8988T (cell line): ENCODE measurements at regions not wholly inside any gene's neighbourhood (a gene's known extent, or its start where the extent isn't known, plus 50 kb on each side); places are given as distances from the start of the nearest gene placed in this dataset.

ENCODE experiments used
- DNase-seq: peaks from one replicate; pipeline ENCODE4 v3.0.0; 2011

- DNase-seq: no peak
Observed at GRCh38 chr2:147709655-147710054, 135.2 kb upstream of the ACVR2A start.

- DNase-seq: no peak
Observed at GRCh38 chr2:147703171-147703570, 141.7 kb upstream of the ACVR2A start.

GRCh38 chr2:147698166-147698565 is 146.7 kb upstream of the ACVR2A start:
- DNase-seq: no peak

- DNase-seq: no peak
Observed at GRCh38 chr2:147696426-147696825, 148.4 kb upstream of the ACVR2A start.

- no peak for DNase-seq
Observed at GRCh38 chr2:147689220-147689909, 155.5 kb upstream of the ACVR2A start.

GRCh38 chr2:147688242-147688641 is 156.6 kb upstream of the ACVR2A start:
- DNase-seq: no peak

- DNase-seq: no peak
Observed at GRCh38 chr2:147686365-147686764, 158.5 kb upstream of the ACVR2A start.

- no peak for DNase-seq
Observed at GRCh38 chr2:147684903-147685302, 159.9 kb upstream of the ACVR2A start.

- DNase-seq: no peak
Observed at GRCh38 chr2:147683380-147683779, 161.4 kb upstream of the ACVR2A start.

- DNase-seq: no peak
Observed at GRCh38 chr2:147681093-147681492, 163.7 kb upstream of the ACVR2A start.

- DNase-seq: no peak
Observed at GRCh38 chr2:147679955-147680531, 164.8 kb upstream of the ACVR2A start.

GRCh38 chr2:147679191-147679954 is 165.5 kb upstream of the ACVR2A start:
- no peak for DNase-seq

GRCh38 chr2:147665105-147665504 is 179.7 kb upstream of the ACVR2A start:
- no peak for DNase-seq

GRCh38 chr2:147663962-147664361 is 180.9 kb upstream of the ACVR2A start:
- DNase-seq: no peak

GRCh38 chr2:147663153-147663961 is 181.5 kb upstream of the ACVR2A start:
- no peak for DNase-seq

- DNase-seq: no peak
Observed at GRCh38 chr2:147662221-147662620, 182.6 kb upstream of the ACVR2A start.

GRCh38 chr2:147660680-147661079 is 184.1 kb upstream of the ACVR2A start:
- no peak for DNase-seq

GRCh38 chr2:147659051-147659450 is 185.8 kb upstream of the ACVR2A start:
- DNase-seq: no peak

GRCh38 chr2:147657086-147658000 is 187.5 kb upstream of the ACVR2A start:
- no peak for DNase-seq

- DNase-seq: no peak
Observed at GRCh38 chr2:147649998-147650397, 194.8 kb upstream of the ACVR2A start.

- DNase-seq: no peak
Observed at GRCh38 chr2:147649286-147649685, 195.5 kb upstream of the ACVR2A start.

- no peak for DNase-seq
Observed at GRCh38 chr2:147648471-147648870, 196.4 kb upstream of the ACVR2A start.
